HG03135 (cell line): ENCODE measurements at regions not wholly inside any gene's neighbourhood (a gene's known extent, or its start where the extent isn't known, plus 50 kb on each side); places are given as distances from the start of the nearest gene placed in this dataset.

ENCODE experiments used
- ATAC-seq: cut with Tn5 transposase; IDR thresholded peaks from one replicate; pipeline ENCODE4 v1.9.1; 2021; ENCODE audit warnings: mild to moderate bottlenecking, moderate library complexity; ENCODE audit not compliant: unreplicated experiment

GRCh38 chr7:33750177-33750576 is 155.2 kb upstream of the BMPER start:
- ATAC-seq: peak; percentile 62

- no peak for ATAC-seq
Measured at GRCh38 chr7:33751443-33751842, 153.9 kb upstream of the BMPER start.

- no peak for ATAC-seq
Measured at GRCh38 chr7:33753881-33754525, 151.3 kb upstream of the BMPER start.

- ATAC-seq: no peak
Measured at GRCh38 chr7:33754933-33755928, 150.1 kb upstream of the BMPER start.

- no peak for ATAC-seq
Measured at GRCh38 chr7:33757050-33757449, 148.3 kb upstream of the BMPER start.

- no peak for ATAC-seq
Measured at GRCh38 chr7:33757563-33758165, 147.7 kb upstream of the BMPER start.

- no peak for ATAC-seq
Measured at GRCh38 chr7:33760146-33760545, 145.2 kb upstream of the BMPER start.

- ATAC-seq: no peak
Measured at GRCh38 chr7:33760834-33761233, 144.5 kb upstream of the BMPER start.

- no peak for ATAC-seq
Measured at GRCh38 chr7:33761449-33762080, 143.8 kb upstream of the BMPER start.

- no peak for ATAC-seq
Measured at GRCh38 chr7:33762151-33762910, 143.0 kb upstream of the BMPER start.

- ATAC-seq: no peak
Measured at GRCh38 chr7:33762911-33763306, 142.4 kb upstream of the BMPER start.

GRCh38 chr7:33764752-33765451 is 140.4 kb upstream of the BMPER start:
- no peak for ATAC-seq

GRCh38 chr7:33766405-33766804 is 138.9 kb upstream of the BMPER start:
- no peak for ATAC-seq

GRCh38 chr7:33769930-33770329 is 135.4 kb upstream of the BMPER start:
- ATAC-seq: no peak

GRCh38 chr7:33770576-33770975 is 134.8 kb upstream of the BMPER start:
- no peak for ATAC-seq

GRCh38 chr7:33771422-33771821 is 133.9 kb upstream of the BMPER start:
- ATAC-seq: no peak

GRCh38 chr7:33773053-33773452 is 132.3 kb upstream of the BMPER start:
- ATAC-seq: no peak

GRCh38 chr7:33774762-33775523 is 130.4 kb upstream of the BMPER start:
- no peak for ATAC-seq

GRCh38 chr7:33775790-33776189 is 129.5 kb upstream of the BMPER start:
- ATAC-seq: no peak
